Fibroblast of villous mesenchyme (primary cell): ENCODE measurements at regions not wholly inside any gene's neighbourhood (a gene's known extent, or its start where the extent isn't known, plus 50 kb on each side); places are given as distances from the start of the nearest gene placed in this dataset.

Experiments used
- DNase-seq: peaks from one replicate; pipeline ENCODE4 v3.0.0-alpha.2; 2010; ENCODE audit warnings: low read depth
- H3K4me3 ChIP-seq: 2 replicates; pipeline ENCODE4 v1.5.1; 2011; ENCODE audit warnings: low read depth, mild to moderate bottlenecking, low read length
- CTCF ChIP-seq: IDR thresholded peaks from 2 replicates; pipeline ENCODE4 v1.5.1; 2012; ENCODE audit warnings: low read depth, mild to moderate bottlenecking, low read length; ENCODE audit not compliant: insufficient read depth

GRCh38 chr10:2910656-2911055, 156.7 kb upstream of the PFKP start:
- TF ChIP-seq CTCF, result no peak
- DNase-seq, result no peak
- H3K4me3 ChIP-seq, result no peak overlapping the region

GRCh38 chr10:2909921-2910320, 157.4 kb upstream of the PFKP start:
- DNase-seq, result no peak
- no peak for TF ChIP-seq CTCF
- H3K4me3 ChIP-seq, result no peak overlapping the region

- TF ChIP-seq CTCF, result no peak
- DNase-seq, result no peak
- H3K4me3 ChIP-seq, result no peak overlapping the region
Observed at GRCh38 chr10:2908851-2909630, 158.3 kb upstream of the PFKP start.

GRCh38 chr10:2906974-2907373, 160.4 kb upstream of the PFKP start:
- DNase-seq, result no peak
- TF ChIP-seq CTCF, result no peak
- no peak overlapping the region for H3K4me3 ChIP-seq

GRCh38 chr10:2905851-2906250, 161.5 kb upstream of the PFKP start:
- no peak overlapping the region for H3K4me3 ChIP-seq
- no peak for DNase-seq
- no peak for TF ChIP-seq CTCF

- H3K4me3 ChIP-seq, result no peak overlapping the region
- no peak for DNase-seq
- no peak for TF ChIP-seq CTCF
Observed at GRCh38 chr10:2900530-2900929, 166.8 kb upstream of the PFKP start.
